ENCODE measurements at regions not wholly inside any gene's neighbourhood (a gene's known extent, or its start where the extent isn't known, plus 50 kb on each side); places are given as distances from the start of the nearest gene placed in this dataset.

DNA sequence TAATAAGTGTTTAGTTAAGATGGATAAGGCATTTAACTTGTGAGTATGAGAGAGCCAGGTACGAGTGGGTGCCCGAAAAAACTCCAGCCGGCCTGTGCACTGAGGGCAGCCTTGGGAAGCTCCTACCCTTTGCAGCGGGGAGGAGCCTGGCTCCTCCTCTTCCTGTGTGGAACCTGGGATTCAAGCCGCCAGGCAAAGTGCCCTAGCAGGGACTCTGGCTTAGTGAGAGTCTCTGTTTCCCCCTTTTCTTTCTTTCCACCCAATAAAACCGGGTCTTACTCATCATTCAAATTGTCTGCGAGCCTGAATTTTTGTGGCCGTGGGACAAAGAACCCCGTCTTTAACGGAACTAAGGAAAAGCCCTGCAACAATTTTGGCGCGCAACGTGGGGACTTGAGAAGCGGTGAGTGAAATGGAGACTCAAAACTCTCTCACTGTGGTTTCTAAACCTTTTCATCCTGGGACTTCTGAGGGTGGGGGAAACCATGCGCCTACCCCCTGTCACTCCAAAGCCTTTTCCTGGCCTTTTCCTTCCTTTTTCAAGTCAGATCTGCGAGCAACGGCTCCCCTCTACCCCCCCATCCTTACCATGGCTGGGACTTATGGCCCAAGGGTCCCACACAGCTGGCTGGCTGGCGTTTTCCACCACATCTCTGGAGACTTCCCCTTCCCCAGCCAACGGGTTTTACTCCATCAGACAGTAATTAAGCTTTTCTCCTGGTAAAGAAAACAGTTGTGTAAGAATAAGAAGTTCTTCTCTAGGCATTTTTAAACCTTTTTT lies 535.7 kb upstream of the ACO1 start (continued):
- TF ChIP-seq, protein P1, sequence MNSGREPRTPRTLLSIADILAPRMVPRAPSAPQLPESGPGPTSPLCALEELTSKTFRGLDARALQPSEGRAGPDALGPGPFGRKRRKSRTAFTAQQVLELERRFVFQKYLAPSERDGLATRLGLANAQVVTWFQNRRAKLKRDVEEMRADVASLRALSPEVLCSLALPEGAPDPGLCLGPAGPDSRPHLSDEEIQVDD (CRISPR knock-in tag; IDR thresholded peaks at IDR 0.05; ENCODE audit: borderline replicate concordance): no peak
- TF ChIP-seq ZNF180 (CRISPR knock-in tag; IDR thresholded peaks at IDR 0.05; ENCODE audit: borderline replicate concordance, low read depth) (no peak), ZNF136 (CRISPR knock-in tag; IDR thresholded peaks at IDR 0.05; ENCODE audit: low read depth) (no peak), GATAD2A (CRISPR knock-in tag; IDR thresholded peaks at IDR 0.05) (0 out of 2 replicates have a peak, but pooled peaks have one; percentile 13), MYNN (CRISPR knock-in tag; IDR thresholded peaks at IDR 0.05; ENCODE audit: low read depth) (no peak), NR3C1 (CRISPR knock-in tag; IDR thresholded peaks at IDR 0.05) (no peak), PCBP1 (IDR thresholded peaks at IDR 0.05; ENCODE audit: borderline replicate concordance, low read depth, low read length) (no peak), REXO4 (CRISPR knock-in tag; IDR thresholded peaks at IDR 0.05; ENCODE audit: borderline replicate concordance) (no peak), KDM5B (CRISPR knock-in tag; IDR thresholded peaks at IDR 0.05; ENCODE audit: borderline replicate concordance) (0 out of 2 replicates have a peak, but pooled peaks have one; percentile 18), ZBTB20 (CRISPR knock-in tag; IDR thresholded peaks at IDR 0.05; ENCODE audit: borderline replicate concordance, low read depth) (no peak), JUNB (CRISPR knock-in tag; IDR thresholded peaks at IDR 0.05; ENCODE audit: borderline replicate concordance) (no peak), ZNF577 (CRISPR knock-in tag; IDR thresholded peaks at IDR 0.05; ENCODE audit: borderline replicate concordance, low read depth) (no peak), GFI1 (CRISPR knock-in tag; IDR thresholded peaks at IDR 0.05; ENCODE audit: borderline replicate concordance) (peak; percentile 42), ZNF782 (CRISPR knock-in tag; IDR thresholded peaks at IDR 0.05; ENCODE audit: borderline replicate concordance) (no peak), SNAI1 (CRISPR knock-in tag; IDR thresholded peaks at IDR 0.05; ENCODE audit: borderline replicate concordance) (no peak), XRCC5 (optimal IDR thresholded peaks at IDR 0.05; ENCODE audit: low read length) (no peak)
- TF ChIP-seq, protein P2, sequence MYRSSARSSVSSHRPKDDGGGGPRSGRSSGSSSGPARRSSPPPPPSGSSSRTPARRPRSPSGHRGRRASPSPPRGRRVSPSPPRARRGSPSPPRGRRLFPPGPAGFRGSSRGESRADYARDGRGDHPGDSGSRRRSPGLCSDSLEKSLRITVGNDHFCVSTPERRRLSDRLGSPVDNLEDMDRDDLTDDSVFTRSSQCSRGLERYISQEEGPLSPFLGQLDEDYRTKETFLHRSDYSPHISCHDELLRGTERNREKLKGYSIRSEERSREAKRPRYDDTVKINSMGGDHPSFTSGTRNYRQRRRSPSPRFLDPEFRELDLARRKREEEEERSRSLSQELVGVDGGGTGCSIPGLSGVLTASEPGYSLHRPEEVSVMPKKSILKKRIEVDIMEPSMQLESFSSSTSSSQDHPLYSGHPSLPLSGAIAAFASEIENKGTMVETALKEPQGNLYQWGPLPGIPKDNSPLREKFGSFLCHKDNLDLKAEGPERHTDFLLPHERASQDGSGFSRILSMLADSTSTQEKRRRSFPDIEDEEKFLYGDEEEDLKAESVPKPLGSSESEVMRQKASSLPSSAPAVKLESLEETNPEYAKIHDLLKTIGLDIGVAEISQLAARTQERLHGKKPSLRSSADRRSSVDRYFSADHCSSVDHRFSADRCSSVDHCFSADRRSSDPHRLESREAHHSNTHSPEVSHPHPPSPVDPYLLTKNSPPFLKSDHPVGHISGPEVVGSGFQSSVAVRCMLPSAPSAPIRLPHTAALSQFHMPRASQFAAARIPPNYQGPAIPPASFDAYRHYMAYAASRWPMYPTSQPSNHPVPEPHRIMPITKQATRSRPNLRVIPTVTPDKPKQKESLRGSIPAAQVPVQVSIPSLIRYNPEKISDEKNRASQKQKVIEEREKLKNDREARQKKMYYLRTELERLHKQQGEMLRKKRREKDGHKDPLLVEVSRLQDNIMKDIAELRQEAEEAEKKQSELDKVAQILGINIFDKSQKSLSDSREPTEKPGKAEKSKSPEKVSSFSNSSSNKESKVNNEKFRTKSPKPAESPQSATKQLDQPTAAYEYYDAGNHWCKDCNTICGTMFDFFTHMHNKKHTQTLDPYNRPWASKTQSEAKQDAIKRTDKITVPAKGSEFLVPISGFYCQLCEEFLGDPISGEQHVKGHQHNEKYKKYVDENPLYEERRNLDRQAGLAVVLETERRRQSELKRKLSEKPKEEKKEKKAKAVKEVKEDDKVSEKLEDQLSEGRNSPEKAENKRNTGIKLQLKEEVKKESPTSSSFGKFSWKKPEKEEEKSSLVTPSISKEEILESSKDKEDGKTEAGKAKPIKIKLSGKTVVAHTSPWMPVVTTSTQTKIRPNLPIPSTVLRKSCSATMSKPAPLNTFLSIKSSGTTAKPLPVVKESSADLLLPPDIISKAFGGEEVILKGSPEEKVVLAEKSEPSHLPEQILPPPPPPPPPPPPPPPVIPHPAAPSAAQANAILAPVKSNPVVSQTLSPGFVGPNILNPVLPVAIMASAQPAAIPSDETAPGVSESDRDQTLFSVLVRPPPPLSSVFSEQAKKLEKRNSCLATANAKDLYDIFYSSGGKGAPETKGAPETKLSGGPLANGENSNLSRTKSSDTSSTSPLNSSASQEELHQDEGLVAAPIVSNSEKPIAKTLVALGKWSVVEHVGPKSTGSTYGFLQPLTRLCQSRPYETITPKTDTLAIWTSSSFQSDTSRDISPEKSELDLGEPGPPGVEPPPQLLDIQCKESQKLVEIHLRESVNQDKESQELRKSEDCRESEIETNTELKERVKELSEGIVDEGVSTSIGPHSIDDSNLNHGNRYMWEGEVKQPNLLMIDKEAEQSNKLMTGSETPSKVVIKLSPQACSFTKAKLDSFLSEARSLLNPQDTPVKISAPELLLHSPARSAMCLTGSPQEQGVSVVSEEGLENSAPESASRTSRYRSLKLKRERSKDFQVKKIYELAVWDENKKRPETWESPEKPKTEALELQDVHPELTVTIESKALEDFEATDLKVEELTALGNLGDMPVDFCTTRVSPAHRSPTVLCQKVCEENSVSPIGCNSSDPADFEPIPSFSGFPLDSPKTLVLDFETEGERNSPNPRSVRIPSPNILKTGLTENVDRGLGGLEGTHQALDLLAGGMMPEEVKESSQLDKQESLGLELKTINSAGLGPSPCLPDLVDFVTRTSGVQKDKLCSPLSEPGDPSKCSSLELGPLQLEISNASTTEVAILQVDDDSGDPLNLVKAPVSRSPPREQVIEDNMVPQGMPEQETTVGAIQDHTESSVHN (CRISPR knock-in tag; IDR thresholded peaks at IDR 0.05): no peak
